Thymus (tissue), 11 donors: ENCODE measurements at regions not wholly inside any gene's neighbourhood (a gene's known extent, or its start where the extent isn't known, plus 50 kb on each side); places are given as distances from the start of the nearest gene placed in this dataset.
"Not testable (repeated sequence)": the region's sequence is repeated elsewhere in the genome, so short reads cannot be mapped to it uniquely, and the experiment has no call there.

ENCODE experiments used
- DNase-seq, 9 donors: peaks; one replicate each; pipeline ENCODE4 v3.0.0-alpha.2; 2013; ENCODE audit warnings: low spot score in 9 of 9, low read depth in 6 of 9, missing footprints in 1 of 9
- H3K27ac ChIP-seq, 2 donors: one replicate each; pipeline ENCODE4 v1.5.1; 2013; ENCODE audit warnings: control low read depth in 1 of 2, low read depth in 1 of 2, low read length in 1 of 2, mild to moderate bottlenecking in 1 of 2, moderate library complexity in 1 of 2
- H3K27me3 ChIP-seq, 2 donors: one replicate each; pipeline ENCODE4 v1.5.1; 2013; ENCODE audit warnings: low read length in 1 of 2; ENCODE audit not compliant: control insufficient read depth in 2 of 2, insufficient read depth in 1 of 2
- H3K36me3 ChIP-seq, 2 donors: one replicate each; pipeline ENCODE4 v1.5.1; 2013; ENCODE audit warnings: low read length in 1 of 2, mild to moderate bottlenecking in 1 of 2, moderate library complexity in 1 of 2; ENCODE audit not compliant: control insufficient read depth in 2 of 2, insufficient read depth in 2 of 2
- H3K4me1 ChIP-seq, 2 donors: one replicate each; pipeline ENCODE4 v1.5.1; 2013; ENCODE audit warnings: low read length in 2 of 2; ENCODE audit not compliant: control insufficient read depth in 2 of 2, insufficient read depth in 2 of 2
- H3K4me3 ChIP-seq, 2 donors: one replicate each; pipeline ENCODE4 v1.5.1; 2013; ENCODE audit warnings: low read length in 2 of 2, control low read depth in 1 of 2, mild to moderate bottlenecking in 1 of 2
- H3K9me3 ChIP-seq, 2 donors: one replicate each; pipeline ENCODE4 v1.5.1; 2013; ENCODE audit warnings: low read length in 1 of 2, mild to moderate bottlenecking in 1 of 2; ENCODE audit not compliant: control insufficient read depth in 2 of 2, insufficient read depth in 1 of 2
- WGBS: extraction: QIAGEN DNeasy Blood & Tissue Kit; methylation state at CpG from one replicate; pipeline ENCODE4 v1.1.7; 2013; 5-methylcytosine and 5-hydroxymethylcytosine counted together
- donor health status: healthy.

DNA sequence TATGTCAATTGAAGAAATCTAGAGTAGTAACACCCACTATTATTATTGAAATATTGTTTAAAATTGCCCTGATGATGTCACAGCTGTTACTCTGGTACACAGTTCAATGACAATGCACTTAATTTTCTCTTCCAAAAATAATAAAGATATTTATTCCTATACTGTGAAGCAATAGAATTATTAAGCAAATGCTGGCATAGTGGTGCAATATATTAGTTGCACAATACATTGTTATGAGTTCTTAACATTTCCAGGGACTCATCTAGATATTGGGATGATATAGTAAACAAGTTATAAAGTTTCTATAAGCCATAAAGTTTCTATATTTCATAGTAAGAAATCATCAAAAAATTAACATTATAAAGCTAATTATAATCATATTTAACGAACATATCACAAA is 897.8 kb downstream of the LRFN5 start:
- WGBS: 81% methylated on average over 1 of the region's 1 CpG
- Histone ChIP-seq H3K27me3 (no peaks in the 10 kb centered on the region), H3K27ac (no peak overlapping the region), H3K4me3 (no peak overlapping the region), H3K36me3 (no peaks in the 10 kb centered on the region), H3K4me1 (no peaks in the 10 kb centered on the region), H3K9me3 (peaks cover 2% of the 10 kb centered on the region in 2 donors)
- DNase-seq: no peak

DNA sequence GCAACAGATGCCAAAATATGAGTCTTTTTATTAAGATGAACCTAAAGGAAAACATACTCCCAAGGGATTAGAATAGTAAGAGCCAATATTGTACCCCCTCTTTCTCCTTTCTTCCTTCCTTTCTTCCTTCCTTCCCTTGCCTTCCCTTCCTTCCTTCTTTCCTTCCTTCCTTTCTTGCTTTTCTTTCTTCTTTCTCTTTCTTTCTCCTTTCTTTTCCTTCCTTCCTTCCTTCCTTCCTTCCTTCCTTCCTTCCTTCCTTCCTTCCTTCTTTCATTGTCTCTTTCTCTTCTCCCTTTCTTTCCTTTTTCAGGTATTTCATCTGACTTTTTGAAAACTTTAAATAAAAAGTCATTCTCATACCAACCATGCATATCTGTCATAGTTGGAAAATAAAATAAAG is 892.5 kb downstream of the LRFN5 start:
- Histone ChIP-seq H3K27ac (no peak overlapping the region), H3K27me3 (no peaks in the 10 kb centered on the region), H3K4me3 (no peak overlapping the region), H3K4me1 (no peaks in the 10 kb centered on the region), H3K9me3 (no peaks in the 10 kb centered on the region), H3K36me3 (no peaks in the 10 kb centered on the region)
- no peak for DNase-seq

DNA sequence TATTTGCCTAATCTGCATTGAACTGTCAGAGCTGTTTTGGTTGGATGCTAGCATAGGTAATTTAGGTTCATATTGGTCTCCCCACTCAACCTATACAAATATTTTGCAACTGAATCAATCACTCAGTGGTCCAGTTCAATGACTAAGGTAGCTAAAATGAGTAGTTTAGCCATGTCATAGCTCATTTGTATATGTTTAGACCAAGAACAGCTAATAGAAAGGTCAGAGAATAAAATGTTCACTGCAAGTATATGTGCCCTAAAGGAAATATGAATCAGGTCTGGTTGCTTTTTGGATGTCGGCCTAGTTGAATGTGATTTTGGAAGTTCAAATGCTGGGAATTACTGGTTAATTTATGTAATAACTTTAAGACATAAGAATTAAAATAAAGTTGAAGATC is 883.9 kb downstream of the LRFN5 start:
- Histone ChIP-seq H3K27ac (no peak overlapping the region), H3K9me3 (no peaks in the 10 kb centered on the region), H3K4me3 (no peak overlapping the region), H3K4me1 (no peaks in the 10 kb centered on the region), H3K27me3 (no peaks in the 10 kb centered on the region), H3K36me3 (no peaks in the 10 kb centered on the region)
- no peak for DNase-seq
- 96% methylated on average over 1 of the region's 1 CpG for WGBS

DNA sequence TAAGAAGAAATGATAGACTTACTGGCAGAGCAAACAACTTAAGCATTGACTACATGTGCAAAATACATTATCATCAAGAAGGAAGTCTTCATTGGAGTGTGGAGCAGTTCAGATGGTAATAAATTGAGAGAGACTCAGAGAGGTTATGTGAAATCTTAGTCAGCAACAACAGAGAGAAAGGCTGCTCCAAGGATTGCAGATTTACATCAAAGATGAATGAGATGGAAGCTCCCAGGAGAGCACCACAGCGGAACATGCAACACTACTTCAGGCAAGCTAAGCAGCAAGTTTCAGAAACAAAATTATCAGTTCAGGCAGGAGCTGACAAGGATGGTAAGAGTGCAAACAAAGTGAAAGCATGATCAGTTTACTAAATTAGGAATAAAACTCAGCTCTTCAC is 882.3 kb downstream of the LRFN5 start:
- Histone ChIP-seq H3K4me1 (no peaks in the 10 kb centered on the region), H3K27me3 (no peaks in the 10 kb centered on the region), H3K36me3 (no peaks in the 10 kb centered on the region), H3K27ac (no peak overlapping the region), H3K4me3 (no peak overlapping the region), H3K9me3 (no peaks in the 10 kb centered on the region)
- DNase-seq: no peak
- WGBS: 91% methylated on average over 1 of the region's 1 CpG

DNA sequence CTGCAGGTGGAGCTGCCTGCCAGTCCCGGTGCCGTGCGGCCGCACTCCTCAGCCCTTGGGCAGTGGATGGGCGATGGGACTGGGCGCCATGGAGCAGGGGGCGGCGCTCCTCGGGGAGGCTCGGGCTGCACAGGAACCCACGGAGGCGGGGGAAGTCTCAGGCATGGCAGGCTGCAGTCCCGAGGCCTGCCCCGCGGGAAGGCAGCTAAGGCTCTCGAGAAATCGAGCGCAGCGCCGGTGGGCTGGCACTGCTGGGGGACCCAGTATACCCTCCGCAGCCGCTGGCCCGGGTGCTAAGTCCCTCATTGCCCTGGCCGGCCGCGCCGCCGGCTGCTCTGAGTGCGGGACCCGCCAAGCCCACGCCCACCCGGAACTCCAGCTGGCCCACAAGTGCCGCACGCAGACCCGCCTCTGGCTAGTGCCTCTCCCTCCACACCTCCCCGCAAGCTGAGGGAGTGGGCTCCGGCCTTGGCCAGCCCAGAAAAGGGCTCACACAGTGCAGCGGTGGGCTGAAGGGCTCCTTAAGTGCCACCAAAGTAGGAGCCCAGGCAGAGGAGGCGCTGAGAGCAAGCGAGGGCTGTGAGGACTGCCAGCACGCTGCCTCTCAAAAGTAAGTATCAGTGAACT is 875.8 kb downstream of the LRFN5 start:
- H3K27me3 ChIP-seq, DNase-seq, H3K27ac ChIP-seq, H3K4me3 ChIP-seq, H3K9me3 ChIP-seq, H3K4me1 ChIP-seq, H3K36me3 ChIP-seq: not testable (repeated sequence)
- 97% methylated on average over 41 of the region's 41 CpGs for WGBS

DNA sequence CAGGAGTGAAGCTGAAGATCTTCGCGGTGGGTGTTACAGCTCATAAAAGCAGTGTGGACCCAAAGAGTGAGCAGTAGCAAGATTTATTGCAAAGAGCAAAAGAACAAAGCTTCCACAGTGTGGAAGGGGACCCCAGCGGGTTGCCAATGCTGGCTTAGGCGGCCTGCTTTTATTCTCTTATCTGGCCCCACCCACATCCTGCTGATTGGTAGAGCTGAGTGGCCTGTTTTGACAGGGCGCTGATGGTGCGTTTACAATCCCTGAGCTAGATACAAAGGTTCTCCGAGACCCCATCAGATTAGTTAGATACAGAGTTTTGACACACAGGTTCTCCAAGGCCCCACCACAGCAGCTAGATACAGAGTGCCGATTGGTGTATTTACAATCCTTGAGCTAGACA is 875.0 kb downstream of the LRFN5 start:
- 96% methylated on average over 8 of the region's 8 CpGs for WGBS
- not testable (repeated sequence) for H3K4me1 ChIP-seq, H3K9me3 ChIP-seq, H3K27ac ChIP-seq, H3K4me3 ChIP-seq, H3K36me3 ChIP-seq, H3K27me3 ChIP-seq, DNase-seq

DNA sequence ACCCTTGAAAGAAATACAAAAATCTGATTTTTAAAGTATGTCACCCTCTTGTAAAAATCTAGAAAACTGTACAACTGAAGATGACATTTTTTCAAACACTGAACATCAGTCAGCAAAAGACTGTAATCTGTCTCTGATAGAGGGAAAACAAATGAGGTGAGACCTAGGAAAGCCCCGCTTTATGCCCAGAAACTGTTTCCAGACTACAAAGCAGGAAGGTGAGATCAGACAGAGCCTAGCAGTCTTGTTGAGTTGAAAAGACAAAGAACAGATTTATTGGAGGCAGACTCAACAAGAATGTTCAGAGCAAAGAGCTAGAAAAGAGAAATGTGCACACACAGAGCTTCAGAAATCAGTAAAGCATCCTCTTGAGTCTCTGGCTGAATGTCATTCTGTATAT is 873.6 kb downstream of the LRFN5 start:
- H3K4me1 ChIP-seq: no peaks in the 10 kb centered on the region
- H3K36me3 ChIP-seq: no peaks in the 10 kb centered on the region
- no peaks in the 10 kb centered on the region for H3K27me3 ChIP-seq
- no peak overlapping the region for H3K4me3 ChIP-seq
- no peak overlapping the region for H3K27ac ChIP-seq
- WGBS: 93% methylated on average over 1 of the region's 1 CpG
- DNase-seq: no peak
- H3K9me3 ChIP-seq: no peaks in the 10 kb centered on the region

DNA sequence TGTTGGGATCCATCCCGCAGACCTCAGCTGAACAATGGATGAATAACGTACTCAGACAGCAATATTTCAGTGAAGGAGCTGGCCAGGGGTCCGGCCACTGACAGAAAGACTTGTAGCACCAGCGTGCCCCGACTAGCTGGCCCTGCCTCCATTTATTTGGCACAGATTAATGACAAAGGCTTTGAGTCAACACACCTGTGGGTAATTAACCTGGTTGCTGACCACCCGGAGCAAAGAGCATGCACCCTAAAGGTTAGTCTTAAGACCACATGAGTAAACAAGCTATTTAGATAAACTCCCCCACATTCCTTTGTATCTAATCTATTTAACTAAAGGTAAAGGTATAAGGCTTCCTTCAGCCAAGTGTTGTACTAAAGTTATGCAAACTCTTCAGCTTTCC is 868.6 kb downstream of the LRFN5 start:
- Histone ChIP-seq H3K4me1 (no peaks in the 10 kb centered on the region), H3K27ac (no peak overlapping the region), H3K36me3 (no peaks in the 10 kb centered on the region), H3K27me3 (no peaks in the 10 kb centered on the region), H3K4me3 (no peak overlapping the region), H3K9me3 (no peaks in the 10 kb centered on the region)
- DNase-seq: no peak
- 84% methylated on average over 6 of the region's 6 CpGs for WGBS

DNA sequence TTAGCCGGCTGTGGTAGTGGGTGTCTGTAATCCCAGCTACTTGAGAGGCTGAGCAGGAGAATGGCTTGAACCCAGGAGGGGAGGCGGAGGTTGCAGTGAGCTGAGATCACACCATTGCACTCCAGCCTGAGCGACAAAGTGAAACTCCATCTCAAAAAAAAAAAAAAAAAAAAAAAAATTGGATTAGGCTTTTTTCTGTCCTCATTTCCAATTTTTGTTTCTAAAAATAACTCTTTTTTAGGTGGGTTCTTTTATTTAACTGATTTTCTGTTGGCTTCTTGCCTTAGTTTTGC is 863.7 kb downstream of the LRFN5 start:
- no peak for DNase-seq
- Histone ChIP-seq H3K36me3 (no peaks in the 10 kb centered on the region), H3K4me1 (no peaks in the 10 kb centered on the region), H3K9me3 (no peaks in the 10 kb centered on the region), H3K27ac (no peak overlapping the region), H3K4me3 (no peak overlapping the region), H3K27me3 (no peaks in the 10 kb centered on the region)
- WGBS: 94% methylated on average over 3 of the region's 3 CpGs
